ENCODE measurements at regions not wholly inside any gene's neighbourhood (a gene's known extent, or its start where the extent isn't known, plus 50 kb on each side); places are given as distances from the start of the nearest gene placed in this dataset.

DNA sequence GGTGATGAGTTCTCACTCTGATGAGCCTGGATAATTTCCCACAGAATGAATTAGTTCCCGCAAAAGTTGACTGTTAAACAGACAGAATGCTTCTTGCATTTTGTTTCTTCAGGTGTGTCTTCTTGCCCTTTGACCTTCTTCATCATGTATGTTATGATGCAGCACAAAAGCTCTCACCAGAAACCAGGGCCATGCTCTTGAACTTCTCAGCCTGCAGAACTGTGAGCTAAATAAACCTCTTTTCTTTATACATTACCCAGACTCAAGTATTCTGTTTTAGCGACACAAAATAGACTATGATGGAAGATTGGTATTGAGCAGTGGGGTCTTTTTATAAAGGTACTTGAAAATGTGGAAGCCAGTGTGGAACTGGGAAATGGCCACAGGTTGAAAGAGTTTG, 95.2 kb upstream of the TNS3 start:
- DNase-seq: no peak
- Histone ChIP-seq H3K36me3 (no peaks in the 10 kb centered on the region), H3K4me1 (no peaks in the 10 kb centered on the region), H3K27me3 (no peaks in the 10 kb centered on the region), H3K27ac (no peak overlapping the region), H3K9me3 (peaks cover 0 to 2% (median 0%) of the 10 kb centered on the region in 4 donors), H3K4me3 (no peak overlapping the region)
- TF ChIP-seq POLR2A (IDR thresholded peaks at IDR 0.05): no peak
- TF ChIP-seq, protein P1, sequence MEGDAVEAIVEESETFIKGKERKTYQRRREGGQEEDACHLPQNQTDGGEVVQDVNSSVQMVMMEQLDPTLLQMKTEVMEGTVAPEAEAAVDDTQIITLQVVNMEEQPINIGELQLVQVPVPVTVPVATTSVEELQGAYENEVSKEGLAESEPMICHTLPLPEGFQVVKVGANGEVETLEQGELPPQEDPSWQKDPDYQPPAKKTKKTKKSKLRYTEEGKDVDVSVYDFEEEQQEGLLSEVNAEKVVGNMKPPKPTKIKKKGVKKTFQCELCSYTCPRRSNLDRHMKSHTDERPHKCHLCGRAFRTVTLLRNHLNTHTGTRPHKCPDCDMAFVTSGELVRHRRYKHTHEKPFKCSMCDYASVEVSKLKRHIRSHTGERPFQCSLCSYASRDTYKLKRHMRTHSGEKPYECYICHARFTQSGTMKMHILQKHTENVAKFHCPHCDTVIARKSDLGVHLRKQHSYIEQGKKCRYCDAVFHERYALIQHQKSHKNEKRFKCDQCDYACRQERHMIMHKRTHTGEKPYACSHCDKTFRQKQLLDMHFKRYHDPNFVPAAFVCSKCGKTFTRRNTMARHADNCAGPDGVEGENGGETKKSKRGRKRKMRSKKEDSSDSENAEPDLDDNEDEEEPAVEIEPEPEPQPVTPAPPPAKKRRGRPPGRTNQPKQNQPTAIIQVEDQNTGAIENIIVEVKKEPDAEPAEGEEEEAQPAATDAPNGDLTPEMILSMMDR (IDR thresholded peaks at IDR 0.05): no peak
- TF ChIP-seq EP300 (IDR thresholded peaks at IDR 0.05): no peak
- TF ChIP-seq POLR2AphosphoS5 (IDR thresholded peaks at IDR 0.05): no peak
- WGBS, 2 donors: 94 to 95% methylated on average over 2 of the region's 2 CpGs
- no peak for ATAC-seq (ENCODE audit: low FRiP score in 2 of 2)

GRCh38 chr7:47672977-47673381, 91.1 kb upstream of the TNS3 start:
- TF ChIP-seq EP300 (IDR thresholded peaks at IDR 0.05) (no peak), POLR2A (IDR thresholded peaks at IDR 0.05) (no peak), POLR2AphosphoS5 (IDR thresholded peaks at IDR 0.05) (no peak)
- TF ChIP-seq, protein P1 (IDR thresholded peaks at IDR 0.05): no peak
- Histone ChIP-seq H3K27me3 (no peaks in the 10 kb centered on the region), H3K36me3 (no peaks in the 10 kb centered on the region), H3K4me3 (no peak overlapping the region), H3K9me3 (peaks cover 0 to 2% (median 0%) of the 10 kb centered on the region in 4 donors), H3K4me1 (no peaks in the 10 kb centered on the region), H3K27ac (no peak overlapping the region)
- ATAC-seq (ENCODE audit: low FRiP score in 2 of 2) (no peak), DNase-seq (no peak)
- 91 to 93% methylated on average over 3 of the region's 3 CpGs for WGBS, 2 donors

DNA sequence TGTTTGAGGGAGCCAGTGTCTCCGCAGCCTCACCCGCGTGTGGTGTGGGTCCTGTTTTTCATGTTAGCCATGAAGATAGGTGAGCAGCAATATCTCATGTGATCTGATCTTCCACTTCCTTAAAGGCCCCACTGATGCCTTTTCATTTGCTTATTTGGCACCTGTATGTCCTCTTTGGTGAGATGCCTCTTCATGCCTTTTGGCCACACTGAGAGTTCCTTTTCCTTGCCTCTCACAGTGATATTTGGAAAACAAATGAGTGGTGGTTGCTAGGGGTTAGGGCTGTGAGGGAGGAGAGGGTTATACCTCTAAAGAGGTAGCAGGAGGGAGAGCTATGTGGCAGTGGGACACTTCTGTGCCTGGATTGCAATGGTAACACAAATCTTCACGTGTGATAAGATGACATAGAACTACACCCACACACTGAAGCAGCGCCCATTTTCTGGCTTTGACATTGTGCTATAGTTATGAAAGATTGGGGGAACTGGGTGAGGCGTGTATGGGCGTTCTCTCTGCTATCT, 90.4 kb upstream of the TNS3 start:
- DNase-seq: no peak
- Histone ChIP-seq H3K4me1 (no peaks in the 10 kb centered on the region), H3K9me3 (peaks cover 0 to 2% (median 0%) of the 10 kb centered on the region in 4 donors), H3K27me3 (no peaks in the 10 kb centered on the region), H3K36me3 (no peaks in the 10 kb centered on the region), H3K27ac (no peak overlapping the region), H3K4me3 (no peak overlapping the region)
- no peak for TF ChIP-seq EP300 (IDR thresholded peaks at IDR 0.05)
- TF ChIP-seq POLR2A (IDR thresholded peaks at IDR 0.05): no peak
- no peak for TF ChIP-seq POLR2AphosphoS5 (IDR thresholded peaks at IDR 0.05)
- TF ChIP-seq, protein P1 (IDR thresholded peaks at IDR 0.05): no peak
- 75 to 83% methylated on average over 7 of the region's 7 CpGs for WGBS, 2 donors
- no peak for ATAC-seq (ENCODE audit: low FRiP score in 2 of 2)

- Histone ChIP-seq H3K27ac (peak overlapping the region in 1 of 4 donors; percentile 47), H3K4me3 (no peak overlapping the region), H3K36me3 (no peaks in the 10 kb centered on the region), H3K9me3 (no peaks in the 10 kb centered on the region), H3K4me1 (no peaks in the 10 kb centered on the region), H3K27me3 (no peaks in the 10 kb centered on the region)
- 88 to 89% methylated on average over 13 of the region's 13 CpGs for WGBS, 2 donors
- no peak for ATAC-seq (ENCODE audit: low FRiP score in 2 of 2)
- TF ChIP-seq EP300 (IDR thresholded peaks at IDR 0.05) (no peak), POLR2AphosphoS5 (IDR thresholded peaks at IDR 0.05) (no peak)
- TF ChIP-seq, protein P1 (IDR thresholded peaks at IDR 0.05): no peak
- DNase-seq: no peak
These were observed 89.4 kb upstream of the TNS3 start for GRCh38 chr7:47671358-47671757.

- Histone ChIP-seq H3K9me3 (no peaks in the 10 kb centered on the region), H3K4me1 (no peaks in the 10 kb centered on the region), H3K27me3 (no peaks in the 10 kb centered on the region), H3K4me3 (no peak overlapping the region), H3K36me3 (no peaks in the 10 kb centered on the region), H3K27ac (peak overlapping the region in 2 of 4 donors; percentile 58 to 75)
- TF ChIP-seq EP300 (IDR thresholded peaks at IDR 0.05): no peak
- TF ChIP-seq POLR2A (IDR thresholded peaks at IDR 0.05): peak in 1 of 4 donors; percentile 19
- no peak for TF ChIP-seq POLR2AphosphoS5 (IDR thresholded peaks at IDR 0.05)
- TF ChIP-seq, protein P1 (IDR thresholded peaks at IDR 0.05): no peak
- 80 to 90% methylated on average over 6 of the region's 6 CpGs for WGBS, 2 donors
- peak in 1 of 2 donors; percentile 30 for ATAC-seq (ENCODE audit: low FRiP score in 2 of 2)
- DNase-seq: no peak
These were observed 88.8 kb upstream of the TNS3 start for GRCh38 chr7:47670729-47671128.
